Subcutaneous abdominal adipose tissue (tissue), 5 donors: ENCODE measurements at regions not wholly inside any gene's neighbourhood (a gene's known extent, or its start where the extent isn't known, plus 50 kb on each side); places are given as distances from the start of the nearest gene placed in this dataset.

Experiments used
- H3K27ac ChIP-seq: one replicate; pipeline ENCODE4 v1.7.0; 2013; ENCODE audit warnings: low read depth, mild to moderate bottlenecking, inconsistent platforms, low read length, moderate library complexity
- H3K27me3 ChIP-seq, 5 donors: one replicate each; pipeline ENCODE4 v1.7.0; 2013; ENCODE audit warnings: low read length in 5 of 5, inconsistent platforms in 1 of 5; ENCODE audit not compliant: control insufficient read depth in 5 of 5, insufficient read depth in 4 of 5
- H3K36me3 ChIP-seq, 5 donors: one replicate each; pipeline ENCODE4 v1.7.0; 2013; ENCODE audit warnings: low read length in 5 of 5; ENCODE audit not compliant: control insufficient read depth in 5 of 5, insufficient read depth in 5 of 5
- H3K4me1 ChIP-seq, 5 donors: one replicate each; pipeline ENCODE4 v1.7.0; 2013; ENCODE audit warnings: low read length in 5 of 5, mild to moderate bottlenecking in 3 of 5, moderate library complexity in 1 of 5; ENCODE audit not compliant: control insufficient read depth in 5 of 5, insufficient read depth in 5 of 5
- H3K4me3 ChIP-seq, 5 donors: one replicate each; pipeline ENCODE4 v1.7.0; 2013; ENCODE audit warnings: low read length in 5 of 5, low read depth in 1 of 5
- H3K9ac ChIP-seq, 5 donors: one replicate each; pipeline ENCODE4 v1.7.0; 2013; ENCODE audit warnings: low read length in 5 of 5, mild to moderate bottlenecking in 4 of 5, moderate library complexity in 3 of 5
- H3K9me3 ChIP-seq, 5 donors: one replicate each; pipeline ENCODE4 v1.7.0; 2013; ENCODE audit warnings: low read length in 5 of 5; ENCODE audit not compliant: control insufficient read depth in 5 of 5
- donor health status: healthy.
- donor health status: healthy.
- donor health status: healthy.
- donor health status: healthy.
- donor health status: healthy.

DNA sequence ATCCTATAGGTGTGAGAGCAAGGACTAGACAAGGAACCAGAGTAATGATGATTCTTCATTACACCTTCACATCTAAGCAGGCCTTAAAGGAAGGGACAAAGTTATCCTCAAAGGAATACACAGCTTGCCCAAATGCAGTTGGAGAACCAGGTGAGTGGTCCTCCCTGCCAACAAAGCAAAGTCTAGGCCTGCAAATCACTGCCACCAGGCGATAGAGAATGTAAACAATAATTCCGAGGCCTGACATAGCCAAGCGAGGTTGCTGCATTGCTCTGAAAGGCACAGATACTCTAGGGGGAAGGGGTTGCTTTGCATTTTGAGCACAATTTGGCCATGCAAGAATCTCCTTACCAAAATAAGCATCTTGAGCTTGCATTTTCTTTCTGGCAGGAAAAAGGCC lies 178.2 kb upstream of the FAT1 start:
- Histone ChIP-seq H3K4me1 (peaks cover 0 to 33% (median 18%) of the 10 kb centered on the region in 5 donors), H3K27ac (no peak overlapping the region), H3K36me3 (no peaks in the 10 kb centered on the region), H3K9me3 (no peaks in the 10 kb centered on the region), H3K27me3 (no peaks in the 10 kb centered on the region), H3K9ac (no peak overlapping the region), H3K4me3 (no peak overlapping the region)

DNA sequence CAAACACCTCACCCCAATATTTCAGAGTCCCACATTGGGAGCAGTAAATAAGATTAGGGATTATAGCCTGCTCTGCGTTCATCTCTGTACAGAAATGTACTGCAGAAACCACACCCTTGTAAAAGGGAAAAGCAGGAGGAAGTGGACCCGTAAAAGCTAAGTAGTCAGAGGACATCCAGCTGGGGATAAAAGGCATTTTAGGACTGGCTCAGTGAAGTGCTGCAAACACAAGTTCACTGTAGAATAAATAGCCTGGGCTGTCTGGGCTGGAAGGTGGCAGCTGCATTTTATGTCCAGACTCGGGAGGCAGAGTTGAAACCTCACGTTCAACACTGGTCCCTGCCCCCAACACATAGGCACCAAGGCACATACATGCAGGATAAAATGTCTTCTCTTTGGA lies 178.7 kb upstream of the FAT1 start:
- no peaks in the 10 kb centered on the region for H3K27me3 ChIP-seq
- no peak overlapping the region for H3K9ac ChIP-seq
- H3K27ac ChIP-seq: no peak overlapping the region
- no peaks in the 10 kb centered on the region for H3K36me3 ChIP-seq
- H3K9me3 ChIP-seq: no peaks in the 10 kb centered on the region
- H3K4me1 ChIP-seq: peaks cover 0 to 33% (median 18%) of the 10 kb centered on the region in 5 donors
- no peak overlapping the region for H3K4me3 ChIP-seq

DNA sequence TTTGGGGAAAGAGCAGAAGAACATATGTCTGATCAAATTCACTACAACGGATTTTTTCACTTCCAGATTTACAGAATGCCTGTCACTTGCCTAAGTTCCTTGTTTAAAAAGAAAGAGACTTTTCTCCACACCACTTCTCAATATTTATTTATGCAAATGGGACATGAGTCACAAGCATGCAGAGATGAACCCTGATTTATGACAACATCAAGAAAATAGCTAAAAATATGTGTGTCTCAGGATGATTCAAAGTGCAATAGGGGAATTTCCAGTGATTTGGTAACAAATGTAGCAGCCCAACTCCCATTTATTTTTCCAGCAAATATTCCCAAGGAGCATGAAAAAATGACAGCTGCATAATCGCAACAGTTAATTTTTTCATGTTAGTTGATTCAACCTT lies 180.4 kb upstream of the FAT1 start:
- H3K27me3 ChIP-seq: no peaks in the 10 kb centered on the region
- H3K4me1 ChIP-seq: peaks cover 0 to 33% (median 18%) of the 10 kb centered on the region in 5 donors
- H3K27ac ChIP-seq: peak overlapping the region; percentile 97
- H3K9me3 ChIP-seq: no peaks in the 10 kb centered on the region
- H3K4me3 ChIP-seq: no peak overlapping the region
- H3K9ac ChIP-seq: peak overlapping the region in 1 of 5 donors; percentile 49
- H3K36me3 ChIP-seq: no peaks in the 10 kb centered on the region

DNA sequence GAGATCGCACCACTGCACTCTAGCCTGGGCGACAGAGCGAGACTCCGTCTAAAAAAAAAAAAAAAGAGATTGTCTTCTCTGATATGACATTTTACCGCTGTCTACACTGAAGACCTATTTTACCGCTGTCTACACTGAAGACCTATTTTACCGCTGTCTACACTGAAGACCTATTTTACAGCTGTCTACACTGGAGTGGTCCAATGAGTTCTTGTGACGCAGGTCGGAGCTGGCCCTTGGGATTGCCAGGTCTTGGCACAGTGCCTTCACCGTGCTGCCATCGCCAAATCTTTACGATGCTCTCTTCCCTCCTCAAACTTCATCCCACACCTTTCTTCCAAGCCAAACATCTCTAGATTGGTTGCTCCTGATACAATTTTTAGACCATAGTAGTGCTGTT lies 183.1 kb upstream of the FAT1 start:
- no peak overlapping the region for H3K9ac ChIP-seq
- H3K27me3 ChIP-seq: no peaks in the 10 kb centered on the region
- no peak overlapping the region for H3K4me3 ChIP-seq
- no peaks in the 10 kb centered on the region for H3K9me3 ChIP-seq
- H3K27ac ChIP-seq: no peak overlapping the region
- H3K36me3 ChIP-seq: no peaks in the 10 kb centered on the region
- peaks cover 0 to 26% (median 18%) of the 10 kb centered on the region in 5 donors for H3K4me1 ChIP-seq

DNA sequence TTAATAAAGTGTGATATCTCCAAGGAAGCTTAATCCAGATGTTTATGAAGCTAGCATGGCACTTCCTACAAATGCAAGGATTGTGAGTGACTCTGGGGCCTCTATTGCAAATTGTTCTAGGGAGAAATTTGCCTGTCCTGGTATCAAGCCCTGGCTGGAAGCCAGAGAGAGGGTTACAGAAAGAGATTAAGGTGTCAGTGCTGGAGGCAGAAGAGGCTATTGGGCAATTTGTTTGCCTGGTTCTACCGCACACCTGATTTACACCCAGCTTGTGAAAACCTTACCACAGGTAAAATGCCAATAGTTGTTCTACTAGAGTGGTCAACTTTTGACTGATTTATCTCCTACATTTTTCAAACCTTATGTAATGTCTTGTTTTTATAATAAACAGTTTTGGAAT lies 186.7 kb upstream of the FAT1 start:
- H3K4me3 ChIP-seq: no peak overlapping the region
- H3K4me1 ChIP-seq: no peaks in the 10 kb centered on the region
- no peaks in the 10 kb centered on the region for H3K27me3 ChIP-seq
- no peaks in the 10 kb centered on the region for H3K36me3 ChIP-seq
- no peak overlapping the region for H3K9ac ChIP-seq
- no peak overlapping the region for H3K27ac ChIP-seq
- H3K9me3 ChIP-seq: no peaks in the 10 kb centered on the region

DNA sequence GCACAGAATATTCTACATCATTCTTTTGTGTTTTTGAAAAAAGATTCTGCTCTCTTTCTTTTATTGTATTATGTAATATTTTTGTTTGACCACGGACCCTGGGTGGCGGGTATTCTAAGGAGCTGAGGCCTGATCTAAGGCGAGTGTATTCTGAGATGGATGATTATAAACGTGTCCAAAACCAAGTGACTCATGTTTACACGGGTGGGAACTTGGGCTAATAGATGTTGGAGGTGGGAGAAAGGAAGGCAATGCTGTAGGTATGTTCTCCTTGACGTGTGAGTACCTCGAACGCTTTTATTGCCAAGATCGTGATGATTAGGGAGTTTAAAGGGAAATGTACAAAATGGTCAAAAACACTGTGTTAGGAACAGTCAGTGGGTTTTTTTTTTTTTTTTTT lies 188.9 kb upstream of the FAT1 start:
- H3K36me3 ChIP-seq: no peaks in the 10 kb centered on the region
- no peaks in the 10 kb centered on the region for H3K4me1 ChIP-seq
- no peak overlapping the region for H3K27ac ChIP-seq
- H3K27me3 ChIP-seq: no peaks in the 10 kb centered on the region
- no peaks in the 10 kb centered on the region for H3K9me3 ChIP-seq
- H3K4me3 ChIP-seq: no peak overlapping the region
- no peak overlapping the region for H3K9ac ChIP-seq

DNA sequence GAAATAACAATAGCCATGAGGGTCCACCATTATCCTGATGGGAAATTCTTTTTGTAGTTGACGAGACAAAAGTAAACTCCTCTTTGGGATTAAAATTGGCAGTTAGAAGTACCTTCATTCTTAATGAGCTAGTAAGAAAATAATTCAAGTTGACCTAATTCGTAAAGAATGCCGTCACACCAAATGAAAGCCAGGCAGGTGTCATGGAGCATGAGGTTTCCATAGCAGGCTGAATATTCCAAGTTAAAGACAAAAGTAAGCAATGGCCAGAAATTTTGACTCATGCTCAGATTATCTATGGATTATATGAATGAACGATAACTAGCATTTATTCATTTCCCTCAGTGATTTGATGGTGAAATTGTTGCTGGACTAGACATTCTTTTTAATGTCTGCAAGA lies 192.2 kb upstream of the FAT1 start:
- Histone ChIP-seq H3K36me3 (no peaks in the 10 kb centered on the region), H3K4me3 (no peak overlapping the region), H3K27me3 (no peaks in the 10 kb centered on the region), H3K27ac (no peak overlapping the region), H3K9me3 (no peaks in the 10 kb centered on the region), H3K4me1 (no peaks in the 10 kb centered on the region), H3K9ac (no peak overlapping the region)

DNA sequence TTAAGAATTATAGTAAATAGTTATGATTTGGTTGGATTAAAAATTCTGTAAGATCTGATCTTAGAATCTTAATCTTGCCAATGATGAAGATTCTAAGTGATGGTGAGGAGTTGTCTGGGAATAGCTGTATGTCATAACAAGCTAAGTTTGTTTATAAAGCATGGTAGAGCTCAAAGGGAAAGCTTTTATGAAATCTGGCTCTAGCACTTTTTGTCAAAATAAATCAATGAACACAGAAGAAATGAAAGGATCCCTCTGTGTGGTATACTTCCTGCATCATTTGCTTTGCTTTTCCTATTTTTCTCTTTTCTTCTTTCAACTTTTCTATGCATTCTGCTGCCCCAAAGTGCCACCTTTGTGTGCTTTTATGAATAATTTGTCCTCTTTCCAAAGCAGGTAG lies 193.5 kb upstream of the FAT1 start:
- Histone ChIP-seq H3K27ac (no peak overlapping the region), H3K4me1 (no peaks in the 10 kb centered on the region), H3K36me3 (no peaks in the 10 kb centered on the region), H3K9ac (no peak overlapping the region), H3K9me3 (no peaks in the 10 kb centered on the region), H3K4me3 (no peak overlapping the region), H3K27me3 (no peaks in the 10 kb centered on the region)

DNA sequence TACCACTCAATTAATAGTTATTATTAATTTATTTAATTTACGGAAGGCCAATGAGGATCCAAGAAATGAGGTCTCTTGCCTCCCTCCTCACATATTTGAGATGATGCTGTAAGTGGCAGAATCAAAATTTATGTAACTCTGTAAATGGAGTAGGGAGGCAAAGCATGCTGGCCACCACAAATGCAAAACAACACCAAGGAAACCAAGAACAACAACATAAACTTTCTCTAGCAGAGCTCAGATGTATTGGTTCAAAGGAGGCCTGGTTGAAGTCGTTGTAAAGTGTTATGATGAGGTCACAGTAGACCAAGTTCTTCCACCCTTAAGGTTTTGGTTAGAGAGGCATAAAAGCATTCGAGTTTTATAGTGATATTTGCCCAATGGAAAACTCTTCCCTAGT lies 194.8 kb upstream of the FAT1 start:
- no peaks in the 10 kb centered on the region for H3K36me3 ChIP-seq
- H3K27me3 ChIP-seq: no peaks in the 10 kb centered on the region
- H3K9ac ChIP-seq: no peak overlapping the region
- H3K4me3 ChIP-seq: no peak overlapping the region
- no peaks in the 10 kb centered on the region for H3K4me1 ChIP-seq
- no peak overlapping the region for H3K27ac ChIP-seq
- H3K9me3 ChIP-seq: no peaks in the 10 kb centered on the region

DNA sequence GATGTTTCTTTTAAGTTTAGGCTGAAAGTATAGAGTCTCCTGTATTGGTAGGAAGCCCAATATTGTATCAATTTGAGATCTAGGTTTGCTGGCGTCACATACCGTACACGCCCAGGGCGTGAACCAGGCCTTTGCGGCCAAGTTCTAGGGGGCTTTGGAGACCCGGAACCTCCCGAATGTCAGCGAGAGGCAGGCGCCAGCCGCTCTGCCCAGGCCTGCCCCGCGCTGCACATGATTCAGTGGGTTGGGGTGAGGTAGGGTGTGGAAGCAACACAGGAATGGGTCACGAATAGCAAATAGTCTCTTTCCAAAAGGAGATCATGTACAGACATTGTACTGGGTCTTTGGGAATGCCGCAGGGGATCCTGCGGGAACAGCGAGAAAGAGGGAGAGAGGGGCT lies 195.7 kb upstream of the FAT1 start:
- H3K36me3 ChIP-seq: no peaks in the 10 kb centered on the region
- H3K4me1 ChIP-seq: no peaks in the 10 kb centered on the region
- no peaks in the 10 kb centered on the region for H3K9me3 ChIP-seq
- no peak overlapping the region for H3K9ac ChIP-seq
- H3K27ac ChIP-seq: no peak overlapping the region
- no peak overlapping the region for H3K4me3 ChIP-seq
- no peaks in the 10 kb centered on the region for H3K27me3 ChIP-seq

DNA sequence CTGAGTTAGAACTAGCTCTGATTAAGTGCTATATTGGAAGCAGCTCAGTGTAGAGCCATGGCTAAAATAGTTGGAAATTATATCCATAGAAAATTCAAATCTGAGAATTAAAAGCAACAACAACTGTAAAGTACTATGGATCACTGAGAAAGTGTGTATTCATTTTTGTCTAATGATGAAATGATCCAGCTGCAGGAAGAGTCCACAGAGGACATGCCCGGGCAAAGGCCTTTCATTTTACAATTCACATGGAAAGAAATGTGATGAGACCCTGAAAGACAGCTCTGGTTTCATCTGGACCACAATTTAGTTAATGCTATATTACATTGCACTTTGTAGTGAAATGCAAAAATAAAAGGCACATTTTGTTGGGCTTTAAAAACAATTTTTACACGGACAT lies 196.8 kb upstream of the FAT1 start:
- Histone ChIP-seq H3K9me3 (no peaks in the 10 kb centered on the region), H3K9ac (no peak overlapping the region), H3K4me3 (no peak overlapping the region), H3K4me1 (no peaks in the 10 kb centered on the region), H3K27me3 (no peaks in the 10 kb centered on the region), H3K27ac (no peak overlapping the region), H3K36me3 (no peaks in the 10 kb centered on the region)
